T1000 (cell line): ENCODE measurements at regions not wholly inside any gene's neighbourhood (a gene's known extent, or its start where the extent isn't known, plus 50 kb on each side); places are given as distances from the start of the nearest gene placed in this dataset.
"Not testable (repeated sequence)": the region's sequence is repeated elsewhere in the genome, so short reads cannot be mapped to it uniquely, and the experiment has no call there.

Experiments
- DNase-seq: peaks from one replicate; lab custom pipeline; 2025; ENCODE audit warnings: mixed read lengths; lab: John Stamatoyannopoulos, UW

DNA sequence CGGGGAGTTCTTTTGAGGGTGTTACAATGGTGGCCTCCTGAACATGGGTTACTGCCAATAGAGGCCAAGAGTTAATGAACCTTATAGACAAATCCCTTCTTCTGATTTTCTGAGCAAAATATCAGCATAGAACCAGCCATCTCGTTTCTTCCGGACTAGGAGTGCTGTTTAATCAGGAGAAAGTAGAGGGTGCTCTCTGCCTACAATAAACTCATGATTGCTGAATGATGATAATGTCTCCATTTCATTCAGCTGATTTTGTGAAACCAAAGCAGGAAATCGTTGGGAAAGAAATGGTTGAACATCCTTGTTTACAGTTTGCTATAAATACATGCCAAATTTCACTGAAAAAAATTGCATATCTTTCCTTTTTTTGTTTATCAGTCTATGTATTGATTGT is 142.8 kb upstream of the PLSCR5 start:
- no peak for DNase-seq

DNA sequence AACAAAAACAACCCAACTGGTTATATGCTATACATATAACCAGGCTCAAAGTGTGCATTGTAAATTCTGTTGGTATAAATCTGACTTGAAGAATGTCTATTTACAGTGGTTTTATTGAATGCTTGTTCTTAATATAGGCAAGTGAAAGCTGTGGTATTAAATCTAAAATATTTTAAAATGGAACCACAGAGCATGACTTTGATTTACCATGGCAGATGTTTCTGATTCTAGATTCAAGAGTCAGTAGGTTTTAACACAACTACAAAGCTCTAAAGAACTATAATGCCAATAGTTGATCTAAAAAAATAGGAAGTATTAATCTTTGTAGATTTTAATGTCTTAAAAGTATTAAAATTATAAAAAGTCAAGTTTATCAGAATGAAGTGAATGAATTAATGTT is 141.9 kb upstream of the PLSCR5 start:
- DNase-seq = no peak

DNA sequence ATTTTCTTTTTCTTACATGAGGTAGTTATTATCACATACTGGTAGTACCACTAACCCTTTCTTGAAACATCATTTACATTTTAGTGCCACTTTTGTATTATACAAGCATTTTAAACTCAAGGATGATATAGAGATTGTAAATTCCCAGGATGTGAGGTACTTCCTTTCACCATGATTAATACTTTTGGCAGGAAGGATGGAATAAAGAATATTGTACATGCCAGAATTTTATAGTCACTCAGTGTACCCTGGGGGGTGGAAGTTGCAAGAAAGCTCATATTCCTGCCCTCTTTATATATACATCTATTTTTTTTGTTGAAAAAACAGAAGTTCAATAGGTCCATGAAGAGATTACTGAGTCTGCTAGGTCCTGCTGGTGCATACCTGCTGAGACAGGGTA is 141.0 kb upstream of the PLSCR5 start:
- DNase-seq = no peak

DNA sequence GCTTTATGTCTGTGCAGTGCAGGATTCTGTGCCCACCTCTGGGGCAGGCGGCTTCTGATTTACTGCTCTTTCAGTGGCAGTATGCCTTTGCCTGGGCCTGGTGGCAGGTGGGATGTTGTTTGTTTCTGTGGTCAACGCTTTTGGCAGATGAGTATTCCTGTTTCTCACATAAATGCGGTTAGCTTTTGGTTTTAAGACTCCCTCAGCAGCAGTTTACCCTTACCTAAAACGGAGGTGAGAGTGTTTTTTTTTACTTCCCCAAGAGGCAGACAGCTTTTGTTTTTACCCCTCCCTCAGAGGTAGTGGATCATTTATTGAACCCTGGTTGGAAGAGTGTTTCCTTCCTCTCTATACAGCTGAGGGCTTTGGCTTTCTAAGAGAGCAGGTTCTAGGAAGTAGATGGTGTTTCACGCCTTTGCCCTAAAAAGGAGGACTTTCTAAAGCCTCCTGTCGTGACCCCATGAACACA is 134.1 kb upstream of the PLSCR5 start:
- DNase-seq = no peak

DNA sequence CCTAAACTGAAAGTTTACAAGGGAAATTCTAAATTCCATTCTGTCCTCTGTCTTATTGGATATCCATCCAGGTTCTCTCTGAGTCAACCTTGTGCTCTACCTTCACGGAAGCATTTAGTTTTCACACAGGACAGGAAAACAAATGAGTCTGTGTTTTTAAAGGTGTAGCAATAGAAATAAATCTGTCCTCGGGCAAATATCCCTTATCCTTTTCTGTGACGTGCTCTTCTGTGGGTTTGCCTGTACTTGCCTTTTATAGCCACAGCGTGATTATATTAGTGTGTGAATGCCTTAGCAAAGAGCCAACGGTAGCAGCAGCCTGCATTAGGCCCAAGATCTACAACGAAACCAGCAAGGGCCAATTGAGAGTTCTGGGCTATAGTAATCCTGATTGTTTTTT is 127.2 kb upstream of the PLSCR5 start:
- DNase-seq = no peak

DNA sequence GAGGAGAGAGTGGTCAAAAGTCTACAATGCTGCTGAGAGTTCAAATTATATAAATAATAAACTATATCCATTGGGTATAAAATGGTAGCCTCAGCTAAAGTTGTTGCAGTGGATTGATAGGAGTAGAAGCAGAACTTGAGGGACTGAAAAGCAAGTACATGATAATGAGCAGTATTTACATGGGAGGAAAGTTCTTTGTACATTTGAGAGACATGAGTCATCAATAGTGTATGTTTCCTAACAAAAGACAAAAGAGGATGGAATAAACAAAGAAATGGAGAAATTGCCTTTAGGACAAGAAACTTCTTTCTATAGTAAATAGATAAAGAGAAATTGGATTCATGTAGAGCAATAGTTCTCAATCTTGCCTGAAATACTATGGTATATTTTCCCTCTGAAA is 110.0 kb upstream of the PLSCR5 start:
- no peak for DNase-seq

DNA sequence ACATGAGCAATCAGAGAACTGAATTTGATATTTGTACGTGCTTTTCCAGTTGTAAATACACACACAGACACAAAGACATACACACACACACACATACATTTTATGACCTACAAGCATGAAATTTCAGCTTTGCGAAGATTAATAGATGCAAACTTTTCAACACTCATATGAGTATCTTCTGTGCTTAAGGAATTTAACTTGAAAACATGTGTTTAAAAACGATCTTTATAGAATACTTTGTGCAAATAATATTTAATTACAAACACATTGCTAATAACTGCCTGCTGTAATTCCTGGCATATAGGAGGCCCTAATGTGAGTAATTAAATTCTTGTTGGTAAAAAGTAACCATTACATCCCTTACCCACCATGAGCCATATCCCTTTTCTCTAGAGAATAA is 107.7 kb upstream of the PLSCR5 start:
- DNase-seq = no peak

DNA sequence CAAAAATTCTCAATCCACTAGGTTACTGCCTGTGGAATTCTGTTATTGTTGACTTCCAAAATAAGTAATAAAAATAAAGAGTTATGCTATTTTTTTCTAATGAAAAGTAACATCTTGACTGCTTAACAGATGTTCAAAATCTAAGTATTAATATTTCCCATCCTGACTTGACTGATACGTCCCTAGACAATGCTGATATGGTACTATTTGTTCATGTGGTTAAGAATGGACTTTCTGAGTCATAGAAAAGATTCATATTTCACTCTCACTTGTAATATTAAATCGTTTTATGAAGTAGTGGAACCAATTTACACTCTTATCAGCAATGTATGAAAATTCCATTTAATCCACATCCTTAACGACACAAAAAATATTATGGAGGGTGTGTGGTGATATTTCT is 104.8 kb upstream of the PLSCR5 start:
- DNase-seq = no peak

DNA sequence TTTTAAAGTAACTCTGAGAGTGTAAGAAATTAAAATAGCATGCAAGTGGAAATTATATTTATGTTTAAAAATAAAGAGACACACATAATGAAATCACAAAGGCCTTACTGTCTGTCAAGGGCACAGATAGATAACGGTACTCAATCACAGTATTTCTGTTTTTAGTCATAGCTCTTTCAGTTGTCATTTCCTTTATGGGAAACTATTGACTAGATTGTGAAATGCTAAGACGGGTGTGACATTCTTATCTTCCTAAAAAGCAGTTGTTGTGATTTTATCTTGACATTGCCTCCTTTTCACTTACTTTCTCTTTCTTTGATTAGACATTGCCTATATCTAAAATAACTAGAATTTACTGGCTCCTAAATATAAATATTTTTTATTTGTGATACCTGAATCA is 100.1 kb upstream of the PLSCR5 start:
- no peak for DNase-seq

DNA sequence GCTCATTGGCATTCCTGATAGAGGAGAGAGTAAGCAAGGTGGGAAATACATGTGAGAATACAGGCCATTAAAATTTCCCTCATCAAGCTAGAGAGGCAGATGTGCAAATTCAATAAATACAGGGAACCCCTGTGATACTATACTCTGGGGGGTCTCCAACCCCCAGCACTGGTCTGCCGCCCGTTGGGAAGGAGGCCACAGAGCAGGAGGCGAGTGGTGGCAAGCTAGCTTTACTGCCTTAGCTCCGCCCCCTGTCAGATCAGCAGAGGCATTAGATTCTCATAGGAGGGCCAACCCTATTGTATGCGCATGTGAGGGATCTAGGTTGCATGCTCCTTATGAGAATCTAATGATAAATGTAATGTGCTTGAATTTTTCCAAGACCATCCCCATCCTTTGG is 97.1 kb upstream of the PLSCR5 start:
- no peak for DNase-seq

DNA sequence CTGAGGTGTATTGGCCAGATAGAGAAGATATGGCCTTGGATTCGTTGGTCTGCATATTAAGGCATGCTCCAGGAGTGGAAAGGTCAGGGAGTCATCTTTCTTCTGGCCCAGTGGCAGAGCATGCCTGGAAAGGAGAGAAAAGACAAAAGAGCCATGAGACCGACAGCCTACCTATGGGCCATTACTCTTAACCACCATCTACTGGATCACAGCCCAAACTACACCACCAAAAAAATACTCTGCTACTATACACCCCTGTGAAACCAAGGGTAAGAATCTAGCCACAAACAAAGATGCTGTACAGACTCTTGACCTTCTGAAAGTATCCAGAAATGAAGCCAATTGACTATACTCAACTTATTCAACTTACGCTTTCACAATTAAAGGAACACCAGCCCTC is 96.1 kb upstream of the PLSCR5 start:
- DNase-seq = no peak

DNA sequence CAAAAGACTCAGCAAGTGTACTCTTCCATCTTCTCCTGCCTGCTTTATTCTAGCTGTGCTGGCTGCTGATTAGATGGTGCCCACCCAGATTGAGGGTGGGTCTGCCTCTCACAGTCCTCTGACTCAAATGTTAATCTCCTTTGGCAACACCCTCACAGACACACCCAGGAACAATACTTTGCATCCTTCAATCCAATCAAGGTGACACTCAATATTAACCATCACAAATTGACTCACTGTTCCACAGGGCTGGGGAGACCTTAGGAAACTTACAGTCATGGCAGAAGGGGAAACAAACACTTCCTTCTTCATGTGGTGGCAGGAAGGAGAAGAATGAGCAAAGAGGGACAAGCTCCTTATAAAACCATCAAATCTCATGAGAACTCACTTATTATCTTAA is 94.9 kb upstream of the PLSCR5 start:
- not testable (repeated sequence) for DNase-seq

DNA sequence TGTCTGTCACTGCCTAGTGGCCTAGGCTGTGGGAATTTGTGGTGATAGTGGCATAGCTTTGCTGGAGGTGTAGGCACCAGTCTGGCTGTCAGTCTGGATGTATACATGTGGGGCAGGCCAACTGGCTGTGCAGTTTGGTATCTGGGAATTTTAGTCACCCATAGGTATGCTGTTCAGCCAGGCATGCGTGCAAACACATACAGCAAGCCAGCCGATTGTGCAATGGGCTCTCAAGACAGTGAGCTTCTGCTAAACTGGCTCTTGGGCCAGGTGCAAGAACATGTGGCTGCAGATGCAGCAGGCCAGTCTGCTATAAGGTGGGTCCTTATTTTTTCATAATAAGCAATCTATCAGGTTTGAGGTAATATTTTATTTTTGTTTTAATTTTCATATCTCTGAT is 87.1 kb upstream of the PLSCR5 start:
- no peak for DNase-seq

DNA sequence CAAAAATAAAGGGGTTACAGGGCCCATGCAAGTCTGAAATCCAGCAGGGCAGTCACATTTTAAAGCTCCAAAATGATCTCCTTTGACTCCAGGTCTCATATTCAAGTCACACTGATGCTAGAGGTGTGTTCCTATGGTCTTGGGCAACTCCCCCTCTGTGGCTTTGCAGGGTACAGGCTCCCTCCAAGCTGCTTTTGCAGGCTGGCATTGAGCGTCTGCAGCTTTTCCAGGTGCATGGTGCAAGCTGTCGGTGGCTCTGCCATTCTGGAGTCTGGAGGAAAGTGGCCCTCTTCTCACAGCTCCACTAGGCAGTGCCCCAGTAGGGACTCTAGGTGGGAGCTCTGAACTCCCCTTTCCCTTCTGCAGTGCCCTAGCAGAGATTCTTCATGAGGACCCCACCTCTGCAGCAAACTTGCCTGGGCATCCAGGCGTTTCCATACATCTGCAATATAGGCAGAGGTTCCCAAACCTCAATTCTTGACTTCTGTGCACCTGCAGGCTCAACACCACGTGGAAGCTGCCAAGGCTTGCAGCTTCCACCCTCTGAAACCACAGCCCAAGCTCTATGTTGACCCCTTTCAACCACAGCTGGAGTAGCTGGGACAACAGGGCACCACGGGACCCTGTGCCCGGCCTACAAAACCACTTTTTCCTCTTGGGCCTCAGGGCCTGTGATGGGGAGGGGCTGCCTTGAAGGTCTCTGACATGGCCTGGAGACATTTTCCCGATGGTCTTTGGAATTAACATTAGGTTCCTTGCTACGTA is 80.1 kb upstream of the PLSCR5 start:
- no peak for DNase-seq

DNA sequence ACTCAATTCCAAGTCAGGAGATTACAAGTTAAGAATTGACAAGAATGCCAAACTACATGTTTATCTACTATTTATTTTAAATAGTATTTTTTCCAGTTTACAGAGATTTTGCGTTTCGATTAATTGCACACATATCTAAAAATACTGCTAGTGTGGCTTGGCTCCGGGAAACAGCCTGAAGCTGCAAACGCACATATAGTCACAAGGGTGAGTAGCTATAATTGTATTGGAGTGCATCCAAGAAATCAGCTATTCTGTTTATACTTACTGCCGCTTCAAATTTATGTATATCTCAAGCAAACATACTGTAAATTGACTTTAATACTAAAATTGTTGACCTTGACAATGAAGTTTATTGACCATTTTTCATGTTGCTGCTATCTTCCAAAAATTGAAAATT is 77.0 kb upstream of the PLSCR5 start:
- DNase-seq = no peak

DNA sequence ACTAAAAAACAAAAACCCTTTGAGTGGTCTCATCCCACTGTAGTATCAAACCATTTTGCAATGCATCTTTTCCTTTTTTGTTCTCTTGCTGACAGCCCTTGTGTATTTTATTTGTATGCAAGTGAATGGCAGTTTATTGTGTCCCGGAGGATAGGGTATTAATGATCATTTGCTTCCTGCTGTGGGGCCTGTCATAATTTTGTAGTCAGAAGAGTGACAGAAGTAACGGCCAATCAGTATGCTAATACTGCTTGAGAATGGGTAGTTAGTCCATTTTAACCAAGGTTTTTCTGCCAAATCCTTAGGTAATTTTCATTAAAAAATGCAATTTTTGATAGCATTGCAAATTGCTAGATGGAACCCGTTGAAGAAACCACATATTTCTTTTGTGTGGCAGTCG is 75.5 kb upstream of the PLSCR5 start:
- DNase-seq = no peak

DNA sequence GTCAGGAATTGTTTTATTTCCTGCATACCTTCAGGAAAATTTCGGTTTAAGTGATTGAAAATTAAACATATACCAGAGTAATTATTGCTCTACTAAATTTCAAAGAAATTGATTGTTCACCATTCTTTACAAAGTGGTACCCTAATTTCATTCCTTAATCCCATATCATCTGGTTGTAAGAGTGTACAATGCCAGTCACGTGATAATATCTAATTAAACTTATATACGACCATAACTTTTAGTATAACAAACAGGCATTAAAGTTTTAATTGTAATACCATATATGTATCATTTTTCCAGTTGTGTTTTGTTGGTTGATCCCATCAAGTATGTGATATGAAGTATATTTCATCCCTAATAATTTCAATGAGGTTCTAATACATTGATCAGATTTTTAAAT is 74.8 kb upstream of the PLSCR5 start:
- no peak for DNase-seq

DNA sequence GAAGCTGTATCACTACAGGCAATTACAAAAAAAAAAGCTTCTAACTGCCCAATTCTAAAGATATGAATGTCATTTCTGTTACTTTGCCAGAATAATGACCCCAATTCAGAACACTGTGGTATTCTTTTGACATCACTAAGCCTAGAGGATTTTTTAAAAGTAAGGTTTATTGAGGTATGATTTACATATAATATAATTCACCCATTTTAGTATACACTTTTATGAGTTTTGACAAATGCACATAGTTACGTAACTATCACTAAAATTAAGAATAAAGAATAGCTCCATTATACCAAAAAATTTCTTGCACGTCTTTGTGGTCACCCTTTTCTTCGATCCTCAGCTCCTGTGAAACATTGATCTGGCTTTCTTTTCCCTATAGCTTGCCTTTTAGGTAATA is 74.0 kb upstream of the PLSCR5 start:
- no peak for DNase-seq

DNA sequence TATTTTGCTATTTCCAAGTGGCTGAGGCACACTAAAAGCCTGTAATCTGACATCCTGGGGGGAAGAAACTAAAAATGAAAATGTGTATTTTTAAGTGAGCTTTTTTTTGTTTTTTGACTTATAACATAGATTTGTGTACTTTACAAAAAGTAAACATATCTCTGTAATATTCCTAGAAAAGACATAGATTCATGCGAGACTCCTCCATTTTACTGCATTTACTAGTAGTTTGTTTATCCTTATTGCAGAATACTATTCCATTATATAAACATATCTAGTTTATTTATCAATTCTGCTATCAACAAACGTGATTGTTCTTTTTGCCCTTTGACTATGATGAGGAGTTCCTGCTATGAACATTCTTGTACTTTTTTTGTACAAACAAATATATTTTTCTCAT is 67.8 kb upstream of the PLSCR5 start:
- DNase-seq = no peak

DNA sequence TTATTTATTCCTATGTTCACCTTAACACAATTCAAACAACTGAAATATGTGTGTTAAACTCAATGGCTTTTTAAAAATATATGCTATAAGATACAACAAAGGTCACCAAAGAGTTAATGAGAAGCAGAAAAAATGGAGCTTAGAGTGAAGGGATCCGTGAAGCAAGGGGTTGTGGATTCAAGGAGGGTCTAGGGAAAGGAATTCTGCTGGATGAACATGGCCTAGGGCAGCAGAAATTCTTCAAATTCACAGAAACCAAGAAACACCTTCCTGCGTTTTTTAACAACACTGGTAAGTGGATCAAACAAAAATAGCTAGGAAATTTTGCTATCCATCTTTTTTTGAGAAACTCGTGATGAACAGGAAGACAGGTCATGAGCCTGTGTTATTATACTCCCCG is 59.3 kb upstream of the PLSCR5 start:
- DNase-seq = no peak

DNA sequence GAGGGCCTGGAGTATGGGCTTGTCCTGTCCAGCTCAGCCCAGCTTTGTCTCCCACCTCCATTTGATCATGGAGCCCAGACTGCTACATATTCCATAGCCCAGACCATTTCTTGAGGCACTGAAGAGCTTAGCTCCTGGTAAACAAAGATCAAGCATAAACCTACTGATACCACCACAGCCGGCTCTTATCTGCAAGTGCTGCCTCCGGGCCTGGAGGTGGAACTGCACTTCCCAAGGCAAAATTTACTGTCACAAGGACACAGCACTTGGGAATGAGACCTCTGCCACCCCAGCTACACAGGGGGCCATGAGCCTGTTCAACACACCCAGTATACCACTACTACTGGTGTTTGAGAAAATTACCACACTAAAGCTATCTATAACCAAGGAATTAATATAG is 53.7 kb upstream of the PLSCR5 start:
- no peak for DNase-seq

DNA sequence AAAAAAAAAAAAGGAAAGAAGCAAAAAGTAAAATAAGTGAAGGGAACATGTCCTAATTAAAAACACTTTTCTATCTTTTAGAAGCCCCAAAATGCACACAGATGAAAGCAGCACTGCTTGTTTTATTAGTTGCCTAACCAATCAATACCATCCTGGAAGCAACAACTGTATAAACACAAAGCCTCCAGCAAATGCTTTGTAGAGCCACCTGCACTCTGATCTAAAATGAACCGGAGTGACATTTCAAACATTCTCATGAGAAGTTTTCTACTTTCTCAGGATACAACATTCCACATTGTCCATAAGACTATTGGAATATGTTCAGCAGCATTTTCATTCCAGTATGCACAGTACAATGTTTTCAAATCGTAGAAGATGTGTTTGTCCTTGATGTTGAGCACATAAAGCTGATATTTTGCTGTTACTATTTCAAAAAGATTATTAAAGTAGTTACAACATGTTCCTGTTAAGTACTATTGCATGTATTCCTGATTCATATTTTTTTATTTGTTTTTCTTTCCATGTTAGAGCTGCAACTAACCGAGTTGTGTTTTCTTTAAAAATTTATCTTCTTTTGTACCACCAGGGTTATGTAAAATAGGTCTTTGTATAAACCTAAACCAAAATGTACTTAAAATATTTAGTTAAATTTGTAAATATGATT is 50.3 kb upstream of the PLSCR5 start:
- no peak for DNase-seq
